Fibroblast of gingiva (primary cell): ENCODE measurements at regions not wholly inside any gene's neighbourhood (a gene's known extent, or its start where the extent isn't known, plus 50 kb on each side); places are given as distances from the start of the nearest gene placed in this dataset.
A peak's percentile ranks its signal among the peaks of the same experiment; 100 is the strongest.

Source experiments
- DNase-seq: peaks from one replicate; pipeline ENCODE4 v3.0.0-alpha.2; 2011; ENCODE audit warnings: low read depth

DNA sequence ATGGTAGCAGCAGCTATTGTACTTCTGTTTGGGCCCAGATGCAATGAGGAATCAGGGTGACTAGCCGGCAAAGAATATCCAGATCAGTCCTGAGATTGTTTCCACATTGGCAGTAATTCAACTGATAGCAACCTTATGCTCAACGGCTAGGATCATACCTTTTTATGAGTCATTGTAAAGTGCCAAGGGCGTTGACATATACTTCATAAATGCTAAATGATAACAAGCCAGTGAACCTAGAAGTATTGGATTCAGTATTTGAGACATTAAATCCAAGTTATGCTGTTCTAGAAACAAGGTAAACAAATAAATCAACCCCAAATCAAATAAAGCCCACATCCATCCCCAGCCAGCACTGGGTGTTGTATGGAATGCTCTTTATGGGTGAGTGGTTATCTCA, 207.1 kb upstream of the ZFHX3 start:
- no peak for DNase-seq

DNA sequence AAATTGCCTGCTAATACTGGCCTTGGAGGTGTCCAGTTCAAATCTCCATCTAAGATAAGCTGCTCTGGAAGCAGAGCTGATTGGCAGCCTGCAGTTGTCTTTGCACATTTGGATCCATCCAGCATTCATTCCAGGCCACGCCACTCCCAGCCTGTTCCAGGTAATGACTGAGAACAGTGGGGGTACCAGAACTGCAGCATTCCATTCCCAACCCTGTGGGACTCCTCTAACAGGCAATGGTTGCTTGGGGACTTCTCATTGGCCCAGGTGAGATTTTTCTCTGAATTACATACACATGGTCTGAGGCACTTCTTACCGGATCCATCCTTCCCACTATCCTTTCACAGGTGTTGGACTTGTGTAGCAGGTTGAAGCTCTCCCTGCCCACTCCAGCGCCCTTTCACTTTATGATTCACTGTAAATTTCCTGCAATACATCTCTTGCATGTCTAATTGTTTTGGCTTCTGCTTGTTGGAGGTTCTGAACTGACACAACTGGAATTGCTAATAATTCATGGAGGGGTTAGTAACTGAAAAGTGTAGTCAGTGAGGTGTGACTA, 206.1 kb upstream of the ZFHX3 start:
- no peak for DNase-seq

DNA sequence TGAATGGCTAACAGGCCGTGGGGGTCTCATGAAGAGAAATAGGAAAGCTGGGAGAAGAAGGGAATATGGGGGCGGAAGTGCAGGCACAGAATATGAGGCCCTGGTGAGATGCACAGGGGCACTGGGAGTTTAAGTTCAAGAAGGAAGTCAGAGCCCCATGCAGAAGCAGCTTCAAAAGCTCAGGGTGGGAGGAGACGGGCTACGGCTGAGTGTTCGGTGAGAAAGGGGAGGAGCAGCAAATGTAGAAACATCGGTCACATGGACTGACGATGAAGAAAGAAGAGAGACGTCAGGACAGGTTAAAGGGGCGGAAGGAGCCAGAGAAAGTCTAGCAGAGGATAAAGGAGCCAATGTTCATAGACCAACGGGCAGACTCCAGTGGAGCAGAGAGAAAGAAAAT, 204.5 kb upstream of the ZFHX3 start:
- no peak for DNase-seq

DNA sequence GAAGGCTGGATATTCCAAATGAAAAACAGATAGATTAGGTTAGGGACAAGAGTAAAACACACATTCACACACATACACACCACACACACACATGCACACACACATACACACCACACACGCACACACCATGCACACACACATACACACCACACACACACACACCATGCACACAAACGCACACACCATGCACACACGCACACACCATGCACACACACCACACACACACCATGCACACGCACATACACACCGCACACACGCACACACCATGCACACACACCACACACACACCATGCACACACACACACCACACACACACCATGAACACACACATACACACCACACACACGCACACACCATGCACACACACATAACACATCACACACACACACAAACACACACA, 203.7 kb upstream of the ZFHX3 start:
- DNase-seq, result no peak

DNA sequence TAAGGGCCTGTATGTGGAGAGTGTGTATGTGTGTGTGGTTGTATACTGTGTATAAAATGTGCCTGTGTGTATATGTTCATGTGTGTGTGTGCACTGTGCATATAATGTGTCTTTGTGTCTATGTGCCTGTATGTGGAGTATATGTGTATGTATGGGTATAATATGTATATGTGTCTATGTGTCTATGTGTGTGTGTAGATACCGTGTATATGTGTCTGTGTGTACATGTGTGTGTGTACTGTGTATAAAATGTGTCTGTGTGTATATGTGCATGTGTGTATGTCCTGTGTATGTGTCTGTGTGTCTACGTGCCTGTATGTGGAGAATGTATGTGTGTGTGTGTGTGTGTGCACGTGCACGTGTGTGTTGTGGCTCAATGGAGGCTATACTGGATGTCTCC, 200.4 kb upstream of the ZFHX3 start:
- no peak for DNase-seq

DNA sequence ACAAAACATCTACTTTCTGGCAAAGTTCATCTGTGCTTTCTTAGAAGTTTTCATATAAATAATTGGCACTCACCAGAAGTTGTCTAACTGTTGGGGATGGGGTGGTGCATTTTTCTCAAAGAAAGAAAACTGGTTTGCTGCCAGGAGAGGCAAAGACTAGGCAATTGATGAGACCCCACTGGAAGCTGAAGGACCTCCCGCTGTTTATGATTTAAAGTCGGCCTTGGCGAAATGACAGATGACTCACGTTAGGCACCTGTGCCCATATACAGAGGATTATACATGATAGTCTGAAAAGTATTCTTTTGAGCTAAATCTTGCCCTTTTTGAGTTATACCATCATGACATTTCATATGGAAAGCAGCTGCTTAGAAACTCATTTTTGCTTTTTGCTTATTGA, 193.0 kb upstream of the ZFHX3 start:
- DNase-seq, result no peak

DNA sequence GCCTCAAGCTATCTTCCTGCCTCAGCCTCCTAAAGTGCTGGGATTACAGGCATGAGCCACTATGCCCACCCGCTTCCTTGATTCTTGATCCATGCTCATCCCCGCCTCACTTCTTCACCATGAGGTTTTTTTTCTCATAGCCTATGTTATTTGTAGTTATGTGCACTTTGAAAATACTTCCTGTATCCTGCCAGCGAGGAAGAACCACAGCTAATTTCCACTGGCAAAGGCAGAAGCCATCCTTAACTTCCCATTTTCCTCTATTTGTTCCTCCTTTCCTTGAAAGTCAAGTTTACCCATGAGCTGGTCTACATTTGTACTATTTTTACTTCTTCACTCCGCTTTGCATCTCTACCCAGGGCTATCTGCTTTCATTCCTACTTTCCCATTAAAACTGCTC, 189.7 kb upstream of the ZFHX3 start:
- DNase-seq, result no peak

DNA sequence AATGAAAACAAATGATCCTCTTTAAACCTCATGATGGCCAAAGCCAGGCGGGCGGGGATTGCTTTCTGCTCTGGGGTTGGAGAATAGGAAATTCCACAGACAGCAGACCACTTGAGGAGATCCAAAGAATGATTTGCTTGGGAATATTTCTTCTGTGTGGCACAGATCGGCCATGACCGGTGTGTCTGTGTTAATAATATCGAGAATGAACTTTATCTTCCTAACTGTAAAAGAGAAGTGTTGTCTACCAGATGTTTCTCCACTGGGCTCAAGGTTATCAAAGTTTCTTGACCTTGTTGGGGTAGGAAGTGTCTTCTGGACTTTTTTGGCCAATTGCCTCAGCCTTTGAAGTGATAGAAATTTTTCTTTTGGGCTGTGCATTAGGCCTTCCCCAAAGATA, 186.6 kb upstream of the ZFHX3 start:
- DNase-seq, result no peak

DNA sequence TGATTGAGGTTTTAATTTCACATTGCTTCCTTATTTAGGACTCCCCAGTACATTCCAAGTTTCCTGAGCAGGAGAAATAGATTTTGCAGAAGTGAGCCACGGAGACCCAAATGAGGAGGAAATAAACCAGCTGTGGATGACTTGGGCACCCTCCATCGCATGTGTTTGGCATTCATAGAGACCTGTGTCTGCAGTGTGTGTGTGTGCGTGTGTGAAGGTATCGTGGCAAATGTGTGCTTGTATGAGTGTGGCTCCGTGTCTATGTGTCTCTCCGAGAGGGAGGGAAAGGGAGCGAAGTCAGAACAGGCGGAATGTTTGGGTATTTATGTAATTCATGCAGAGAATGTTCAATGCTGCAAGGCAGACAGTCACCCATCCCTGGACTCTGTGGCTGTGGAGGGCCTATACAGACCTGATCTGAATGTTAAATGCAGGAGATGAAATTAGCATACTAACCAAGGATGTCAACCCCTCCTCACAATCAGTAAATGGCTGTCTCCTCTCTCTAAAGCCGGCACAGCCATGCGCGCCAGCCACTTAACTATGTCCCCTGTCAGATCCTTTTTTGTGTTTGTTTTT, 186.0 kb upstream of the ZFHX3 start:
- DNase-seq, result no peak

DNA sequence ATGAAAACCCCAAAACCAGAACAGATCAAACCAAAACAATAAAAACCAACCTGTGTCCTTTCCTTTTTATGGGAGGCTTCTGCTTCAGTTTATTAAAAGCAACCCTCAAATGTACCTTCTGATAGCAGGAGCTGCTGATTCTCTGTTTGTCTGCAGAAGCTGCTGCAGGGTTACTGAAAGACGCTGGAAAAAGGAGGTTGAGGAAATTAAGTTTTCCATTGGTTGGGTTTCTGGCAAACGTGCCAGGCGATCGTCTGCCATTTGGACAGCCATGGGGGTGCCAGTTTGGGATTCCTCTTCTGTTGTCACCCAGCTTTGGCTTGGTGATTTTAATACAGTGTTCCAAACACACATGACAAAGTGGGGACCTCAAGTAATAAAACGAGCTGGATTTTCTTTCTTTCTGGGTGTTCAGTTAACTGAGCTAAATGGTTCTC, 185.4 kb upstream of the ZFHX3 start:
- no peak for DNase-seq

DNA sequence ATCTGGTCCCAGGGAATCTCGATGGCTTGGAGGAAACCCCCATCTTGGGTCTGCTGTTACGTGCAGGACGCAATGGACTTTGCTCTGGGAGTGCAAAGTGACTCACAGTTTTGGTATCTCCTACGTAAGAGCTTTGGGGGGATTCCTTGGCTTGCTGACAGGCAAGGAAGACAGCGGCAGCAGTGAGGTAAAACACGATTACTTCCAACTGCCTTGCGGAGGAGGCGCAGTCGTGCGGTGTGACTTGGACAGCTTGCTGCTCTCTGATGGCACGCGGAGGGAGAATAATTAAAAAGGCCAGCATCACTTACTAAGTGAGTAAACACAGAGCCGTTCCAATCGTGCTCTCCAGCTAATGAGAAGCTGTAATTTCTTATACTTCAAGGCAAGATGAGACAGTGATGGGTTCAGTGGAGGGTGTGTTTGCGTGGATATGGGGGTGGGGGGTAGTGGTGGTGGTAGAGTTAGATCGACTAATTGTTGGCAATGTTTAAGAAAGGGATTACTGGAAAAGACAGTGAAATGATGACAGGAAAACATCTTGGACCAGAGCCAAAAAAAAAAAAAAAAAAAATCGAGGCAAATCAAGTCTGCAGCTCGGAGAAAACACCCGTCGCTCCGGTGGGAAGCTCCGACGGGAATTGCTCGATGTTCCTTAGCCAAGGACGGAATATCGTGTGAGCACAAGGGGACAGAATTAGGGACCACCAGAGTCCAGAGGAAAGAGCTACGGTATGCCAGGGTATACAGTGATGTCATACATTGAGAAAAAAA, 184.8 kb upstream of the ZFHX3 start:
- peak; percentile 71 for DNase-seq

DNA sequence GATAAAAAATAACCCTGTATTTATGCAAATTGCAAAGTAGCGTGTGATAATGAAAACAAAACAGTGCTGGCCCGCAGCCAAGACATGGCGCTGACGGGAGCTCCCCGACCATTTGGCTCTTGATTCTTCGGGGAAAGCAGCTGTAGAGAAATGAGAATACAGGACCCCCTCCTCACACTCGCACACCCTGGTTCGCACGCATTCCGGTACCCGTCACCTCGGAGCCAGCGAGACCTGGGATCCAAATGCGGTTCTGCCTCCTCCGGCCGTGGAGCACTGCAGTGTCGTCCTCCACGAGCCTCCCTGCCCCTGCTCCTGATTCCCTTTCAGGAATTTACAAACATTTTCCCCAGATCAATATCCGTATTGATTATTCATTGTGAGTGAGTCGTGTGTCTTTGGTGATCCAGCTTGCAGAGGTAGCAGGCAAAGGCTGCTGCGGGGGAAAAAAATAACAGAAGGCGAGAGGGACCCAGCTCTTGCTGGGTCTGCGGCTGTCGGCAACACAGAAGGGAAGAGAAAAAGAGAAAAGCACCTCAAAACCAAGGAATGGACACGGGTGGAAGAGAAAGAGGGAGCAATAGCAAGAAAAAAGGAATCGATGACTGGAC, 184.1 kb upstream of the ZFHX3 start:
- no peak for DNase-seq

DNA sequence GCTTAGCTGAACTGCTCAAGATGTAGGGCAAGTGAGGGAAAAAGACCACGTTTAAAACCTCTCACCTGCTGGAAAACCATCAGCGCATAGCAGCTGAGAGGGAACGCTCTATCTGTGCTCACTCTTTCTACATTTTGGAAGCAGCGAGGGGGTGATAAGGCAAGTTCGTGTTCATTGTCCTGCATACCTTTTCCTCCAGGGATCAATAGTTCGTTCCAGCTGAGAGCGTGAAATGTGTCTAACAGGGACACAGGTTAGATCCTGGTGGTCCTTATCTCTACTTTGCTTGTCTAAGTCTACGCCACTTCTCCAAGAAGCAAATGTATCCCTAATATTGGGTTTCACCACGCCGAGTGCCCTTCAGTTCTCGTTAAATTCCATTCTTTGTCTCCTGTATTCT, 183.5 kb upstream of the ZFHX3 start:
- DNase-seq, result no peak

DNA sequence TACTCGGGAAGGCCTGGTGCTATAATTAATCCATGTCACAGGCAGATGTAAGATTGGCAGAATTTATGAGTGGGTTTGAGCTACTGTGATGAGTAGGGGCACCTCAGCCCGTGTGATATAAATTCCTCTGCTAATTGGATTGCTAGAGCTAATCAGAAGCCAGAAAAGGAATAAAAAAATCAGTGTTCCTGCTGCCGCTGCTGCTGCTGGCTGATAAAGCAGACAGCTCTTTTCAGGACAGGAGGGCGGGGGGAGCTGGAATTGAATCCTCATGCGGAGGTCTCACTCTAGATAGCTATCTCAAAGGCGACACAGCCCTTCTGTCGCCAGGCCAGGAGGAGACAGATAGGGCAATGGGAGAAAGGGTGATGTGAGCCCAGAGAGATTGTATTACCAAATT, 182.7 kb upstream of the ZFHX3 start:
- no peak for DNase-seq

DNA sequence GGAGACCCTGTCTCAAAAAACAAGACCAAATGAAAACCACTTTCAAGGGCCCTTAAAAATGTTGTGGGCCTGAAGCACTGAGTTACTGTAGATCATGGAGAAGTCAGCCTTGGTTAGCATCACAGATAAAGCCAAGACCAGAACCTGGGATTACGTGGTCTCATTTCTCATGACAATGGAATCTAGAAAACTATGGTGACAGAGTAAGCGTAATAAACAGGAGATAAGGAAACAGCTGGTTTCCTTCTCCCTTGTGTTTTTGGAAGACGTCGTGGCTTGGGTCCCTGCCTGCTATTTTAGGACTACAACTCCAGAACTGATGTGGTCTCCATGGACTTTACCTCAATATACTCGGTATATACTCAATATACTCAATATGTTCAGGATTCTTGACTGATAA, 180.7 kb upstream of the ZFHX3 start:
- DNase-seq, result no peak

DNA sequence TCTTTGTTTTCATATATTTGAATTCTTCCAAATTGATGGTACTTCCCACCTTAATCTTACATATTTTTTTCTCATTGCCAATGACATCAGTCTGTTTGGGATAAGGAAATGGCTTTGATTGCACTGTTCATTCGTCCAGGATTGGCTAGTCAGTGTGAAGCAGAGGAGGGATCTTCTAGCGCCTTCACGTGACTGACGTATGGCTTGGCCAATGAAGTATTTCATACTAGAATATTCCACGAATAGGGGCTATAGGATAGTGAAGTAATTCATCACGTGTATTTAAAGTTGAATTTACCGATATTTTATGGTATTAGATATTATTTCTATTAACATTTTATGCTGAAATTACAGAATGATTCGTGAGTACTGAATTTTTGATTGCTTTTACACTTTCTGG, 178.7 kb upstream of the ZFHX3 start:
- no peak for DNase-seq

DNA sequence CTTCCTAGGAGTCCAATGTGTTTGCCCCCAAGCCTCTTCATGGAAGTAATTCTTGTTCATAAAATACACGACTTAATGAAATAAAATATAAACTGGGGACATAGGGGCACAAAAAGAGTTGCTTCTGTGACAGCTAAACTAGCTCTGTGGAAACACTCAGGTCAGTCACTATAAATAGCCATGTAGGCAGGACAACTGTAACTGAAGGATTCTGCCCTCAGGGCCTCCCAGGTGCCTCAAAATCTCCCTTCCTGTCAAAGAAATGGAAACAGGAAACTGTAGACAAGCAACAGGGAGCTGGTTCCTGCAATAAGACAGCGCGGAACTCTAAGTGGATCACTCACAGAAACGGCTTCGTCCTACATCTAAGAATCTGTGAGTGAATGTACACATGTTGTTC, 178.1 kb upstream of the ZFHX3 start:
- DNase-seq, result no peak

DNA sequence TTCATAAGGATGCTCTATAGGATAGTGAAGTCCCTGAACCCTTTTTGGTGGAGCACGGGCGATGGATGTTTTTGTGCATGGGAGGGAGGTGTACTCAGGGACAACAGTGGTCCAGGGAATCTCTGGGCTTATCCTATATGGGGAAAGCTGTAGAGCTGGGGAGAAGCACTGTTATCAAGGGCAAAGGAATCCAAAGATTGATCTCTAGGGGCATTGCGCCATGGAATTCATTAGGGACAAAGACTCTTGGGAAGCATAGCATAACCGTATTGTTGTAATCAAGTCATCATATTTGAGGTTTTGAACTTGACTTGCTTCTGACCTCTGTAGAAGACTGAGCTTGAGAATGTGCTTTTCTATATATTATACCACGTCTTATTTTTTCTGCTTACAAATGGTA, 172.9 kb upstream of the ZFHX3 start:
- no peak for DNase-seq

DNA sequence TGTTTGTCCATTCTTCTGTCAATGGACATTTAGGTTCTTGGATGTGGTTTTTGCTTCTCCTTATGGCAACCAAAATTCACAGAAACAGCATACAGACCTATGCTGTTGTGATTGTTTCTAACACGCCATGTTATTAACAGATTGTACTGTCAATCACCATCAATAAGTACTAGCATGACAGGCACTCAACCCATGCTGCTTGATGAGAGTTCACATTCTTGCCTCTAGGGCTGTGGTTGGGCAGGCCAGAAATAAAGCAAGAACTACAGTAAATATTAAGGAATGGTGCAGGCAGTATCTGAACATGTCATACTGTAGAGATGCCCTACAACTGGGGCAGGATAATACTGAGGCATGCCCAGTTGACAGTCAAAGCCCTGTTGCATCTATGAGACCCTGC, 171.2 kb upstream of the ZFHX3 start:
- DNase-seq, result no peak

DNA sequence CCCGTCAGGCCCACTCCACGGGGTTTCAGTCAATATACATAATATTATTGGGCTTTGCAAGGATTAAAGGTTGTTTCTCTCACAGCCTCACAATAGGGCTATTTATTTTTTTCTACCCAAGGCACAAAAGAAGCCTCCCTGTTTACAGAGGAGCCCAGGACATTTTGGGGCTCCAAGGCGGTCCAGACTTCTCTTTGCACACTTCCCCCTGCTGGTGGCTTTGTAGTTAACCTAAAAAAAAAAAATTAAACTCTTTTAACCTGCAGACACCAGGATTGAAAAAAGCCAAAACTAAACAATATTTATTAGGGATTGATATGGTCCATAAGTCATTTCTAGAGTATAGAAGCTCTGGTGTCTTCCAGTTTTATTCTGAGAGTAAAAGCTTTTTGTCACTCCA, 169.7 kb upstream of the ZFHX3 start:
- no peak for DNase-seq

DNA sequence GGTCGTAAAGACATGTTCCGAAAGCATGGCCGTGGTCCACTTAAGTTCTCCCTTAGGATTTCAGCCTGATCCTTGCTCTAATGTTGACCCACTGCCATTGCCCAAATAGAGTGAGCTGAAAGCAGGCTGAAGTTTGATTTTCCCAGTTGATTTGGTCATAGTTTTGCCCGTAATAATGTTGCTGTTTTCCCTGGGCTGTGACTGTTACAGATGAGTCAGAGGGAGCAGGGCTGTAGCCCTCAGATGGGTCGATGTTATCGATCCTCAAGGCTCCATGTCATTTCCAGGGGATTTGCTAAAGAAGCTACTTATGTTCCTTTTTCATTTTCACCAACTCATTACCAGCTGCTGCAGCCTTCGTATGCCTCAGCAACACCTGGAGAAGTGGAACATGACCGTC, 169.0 kb upstream of the ZFHX3 start:
- no peak for DNase-seq

DNA sequence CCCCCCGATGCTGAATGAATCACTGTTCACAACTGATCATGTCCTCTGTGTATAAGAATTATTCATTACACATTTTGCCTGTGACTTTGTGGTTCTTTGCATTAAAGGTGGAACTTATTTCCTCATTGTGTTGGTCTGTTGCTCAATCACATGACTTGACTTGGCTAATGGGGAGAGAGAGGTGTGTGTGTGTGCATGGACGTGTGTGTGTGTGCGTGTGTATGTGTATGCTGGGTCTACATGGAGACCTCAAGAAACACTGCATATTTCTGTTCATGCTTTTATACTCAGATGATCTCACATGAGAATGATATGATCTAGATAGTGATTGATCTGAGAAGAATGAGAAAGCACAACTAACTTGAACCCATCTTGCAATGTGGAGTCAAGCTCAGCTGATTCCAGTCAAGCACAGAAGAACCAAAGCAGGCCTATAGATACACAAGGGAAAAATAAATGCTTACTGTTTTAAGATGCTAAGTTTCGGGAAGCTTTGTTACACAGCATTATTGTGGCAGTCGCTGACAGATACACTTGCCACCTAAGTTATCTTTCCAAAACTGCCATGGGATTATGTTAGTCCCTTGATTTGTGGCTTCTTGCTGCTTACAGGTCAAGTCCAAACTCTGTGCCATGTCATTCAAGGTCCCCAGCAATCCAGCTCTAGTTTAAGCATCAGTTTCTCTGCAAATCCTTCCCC, 167.9 kb upstream of the ZFHX3 start:
- DNase-seq, result no peak
